Right ventricle myocardium superior (tissue), 1 donor: ENCODE measurements at regions not wholly inside any gene's neighbourhood (a gene's known extent, or its start where the extent isn't known, plus 50 kb on each side); places are given as distances from the start of the nearest gene placed in this dataset.
"Not testable (repeated sequence)": the region's sequence is repeated elsewhere in the genome, so short reads cannot be mapped to it uniquely, and the experiment has no call there.

Experiments
- ATAC-seq: fragments of 200-7000 bp; cut with Tn5 transposase; one replicate; pipeline ENCODE4 v1.9.1; 2020; ENCODE audit warnings: mild to moderate bottlenecking; ENCODE audit not compliant: poor library complexity
- DNase-seq: peaks from one replicate; pipeline ENCODE4 v3.0.0-alpha.2; 2020
- intact Hi-C: fragments of 100-400 bp; cut with DNase I; formaldehyde crosslinking; loops from one replicate; pipeline ENCODE4 v1.11.2; 2022
- donor health status: DM: no; HTN: yes; CAD: no; lungs with severe emphysema.

DNA sequence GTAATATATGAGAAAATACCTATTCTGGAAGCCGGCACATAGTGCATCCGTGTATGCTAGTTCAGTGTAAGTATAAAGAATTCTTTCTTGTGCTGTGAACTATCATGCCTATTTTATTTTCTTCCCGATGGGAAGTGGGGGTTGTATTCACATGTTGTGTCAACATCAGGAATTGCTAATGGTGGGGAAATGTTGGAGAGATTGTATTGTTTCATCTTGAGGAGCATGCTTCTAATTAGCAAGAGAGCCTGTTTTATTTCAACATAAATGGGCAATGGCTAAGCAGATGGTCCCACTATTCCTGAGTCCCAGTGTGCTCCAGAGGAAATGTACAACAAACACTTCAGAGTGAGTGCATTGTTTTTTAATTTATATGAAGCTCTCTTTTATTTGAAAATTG, 485.2 kb downstream of the PLPP3 start:
- DNase-seq: no peak
- ATAC-seq: no peak
- intact Hi-C loops: no loop called here

DNA sequence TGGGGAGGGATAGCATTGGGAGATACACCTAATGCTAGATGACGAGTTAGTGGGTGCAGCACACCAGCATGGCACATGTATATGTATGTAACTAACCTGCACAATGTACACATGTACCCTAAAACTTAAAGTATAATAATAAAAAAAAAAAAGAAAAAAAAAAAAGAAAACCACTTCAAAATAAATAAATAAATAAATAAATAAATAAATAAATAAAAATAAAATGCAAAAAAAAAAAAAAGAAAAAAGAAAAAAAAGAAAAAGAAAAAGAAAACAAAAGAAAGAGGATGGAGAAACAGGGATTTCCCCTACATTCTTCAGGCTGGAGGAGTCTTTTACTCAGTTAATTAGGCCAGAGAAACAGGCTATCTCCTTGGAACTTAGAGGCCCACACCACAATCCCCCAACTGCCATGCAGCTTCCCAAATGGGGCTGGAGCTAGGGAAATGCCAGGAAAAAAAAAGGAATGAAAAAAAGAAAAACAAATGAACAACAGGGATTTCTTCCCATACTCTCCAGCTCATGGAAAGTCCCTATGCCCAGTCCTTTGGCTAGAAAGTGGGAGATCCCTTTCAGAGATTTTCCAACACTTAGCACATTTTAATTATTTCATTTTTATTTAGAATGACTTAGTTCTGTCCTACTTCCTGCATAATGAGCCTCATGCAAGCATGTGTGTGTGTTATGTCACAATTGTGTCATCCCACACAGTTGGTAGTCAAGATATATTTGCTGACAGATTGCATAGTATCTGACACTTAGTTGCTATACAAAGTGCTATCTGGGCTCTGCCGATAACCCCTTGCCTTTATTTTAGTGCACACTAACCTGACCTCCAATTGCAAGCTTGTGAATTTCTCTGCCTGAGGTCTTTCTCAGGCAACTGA, 486.4 kb downstream of the PLPP3 start:
- intact Hi-C loops: no loop called here
- ATAC-seq (peak; percentile 29), DNase-seq (no peak)

DNA sequence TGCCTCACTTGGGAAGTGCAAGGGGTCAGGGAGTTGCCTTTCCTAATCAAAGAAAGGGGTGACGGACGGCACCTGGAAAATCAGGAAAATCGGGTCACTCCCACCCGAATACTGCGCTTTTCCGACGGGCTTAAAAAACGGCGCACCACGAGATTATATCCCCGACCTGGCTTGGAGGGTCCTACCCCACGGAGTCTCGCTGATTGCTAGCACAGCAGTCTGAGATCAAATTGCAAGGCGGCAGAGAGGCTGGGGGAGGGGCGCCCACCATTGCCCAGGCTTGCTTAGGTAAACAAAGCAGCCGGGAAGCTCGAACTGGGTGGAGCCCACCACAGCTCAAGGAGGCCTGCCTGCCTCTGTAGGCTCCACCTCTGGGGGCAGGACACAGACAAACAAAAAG, 489.5 kb downstream of the PLPP3 start:
- ATAC-seq, intact Hi-C loops, DNase-seq: not testable (repeated sequence)

DNA sequence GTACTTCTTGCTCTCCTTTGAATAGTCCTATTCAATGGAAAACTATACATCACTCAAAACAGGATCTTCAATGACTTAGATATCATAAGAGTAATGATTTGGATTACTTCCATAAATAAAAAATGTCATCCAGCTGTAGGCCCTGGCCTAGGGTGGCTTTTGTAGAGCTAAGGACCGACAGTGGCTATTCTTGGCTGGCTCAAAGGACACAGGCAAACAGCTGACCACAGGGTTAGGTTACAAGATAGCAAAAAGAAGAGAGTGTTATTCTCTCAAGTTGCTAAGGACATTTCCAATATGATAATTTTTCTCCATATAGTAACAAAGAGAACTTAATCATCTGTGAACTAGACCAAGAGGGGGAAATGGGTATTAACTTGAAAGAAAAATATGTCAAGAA, 495.1 kb downstream of the PLPP3 start:
- intact Hi-C loops: no loop called here
- DNase-seq (no peak), ATAC-seq (no peak)

DNA sequence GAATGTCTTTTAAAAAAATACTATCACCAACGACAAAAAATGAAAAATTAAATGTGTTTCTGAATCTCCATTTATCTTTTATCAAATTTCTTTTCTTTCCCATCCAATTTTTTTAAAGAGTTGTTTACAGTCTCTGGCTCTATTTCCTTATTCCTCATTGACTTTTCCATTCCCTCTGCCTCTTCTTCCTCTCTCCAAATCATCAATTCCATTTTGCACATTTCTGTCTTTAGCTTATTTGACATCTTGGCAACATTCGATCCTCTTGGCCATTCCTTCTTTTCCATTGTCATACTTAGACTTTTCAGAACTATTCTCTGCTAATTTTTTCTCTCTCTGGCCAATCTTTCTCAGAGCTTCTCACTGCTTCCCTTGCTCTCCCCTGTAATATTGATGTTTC, 497.6 kb downstream of the PLPP3 start:
- DNase-seq: no peak
- intact Hi-C loops: no loop called here
- ATAC-seq: no peak

DNA sequence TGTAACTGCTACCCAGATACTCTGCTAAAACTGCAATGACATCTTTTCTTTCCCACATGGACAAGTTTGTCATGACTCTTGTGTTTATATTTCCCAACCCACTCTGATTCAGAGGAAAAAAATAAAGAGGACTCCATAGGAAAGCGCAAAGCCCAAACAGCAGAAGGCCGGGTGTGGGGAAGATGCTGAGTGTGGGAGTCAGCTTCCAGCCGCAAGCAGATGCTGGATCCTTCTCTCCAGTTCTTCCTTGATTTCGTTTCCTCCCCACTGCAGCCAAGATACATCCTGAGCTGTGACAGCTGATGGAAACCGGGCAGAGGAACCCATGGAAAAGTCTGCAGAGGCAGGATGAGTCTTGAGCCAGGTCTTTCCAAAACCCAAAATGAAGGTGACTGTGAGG, 498.2 kb downstream of the PLPP3 start:
- ATAC-seq (peak; percentile 68), DNase-seq (peak; percentile 52)
- intact Hi-C loops: no loop called here

DNA sequence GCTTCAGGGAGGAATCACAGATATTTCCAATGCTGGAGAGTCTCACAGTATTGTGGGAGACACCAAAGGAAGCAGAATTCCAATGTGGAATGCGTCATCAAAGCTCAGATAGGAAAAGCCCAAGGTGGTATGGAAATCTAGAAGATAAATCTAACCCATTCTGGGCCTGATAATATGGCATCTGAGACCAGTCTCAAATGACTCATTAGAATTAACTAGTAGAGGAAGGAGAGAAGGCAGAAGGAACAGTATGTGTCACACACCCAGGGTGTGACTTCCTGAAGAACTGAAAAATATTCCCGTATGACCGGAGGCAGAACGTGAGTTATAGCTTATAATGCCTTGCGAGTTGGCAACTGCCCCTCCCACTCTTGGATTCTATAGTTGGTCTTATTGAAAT, 499.2 kb downstream of the PLPP3 start:
- ATAC-seq (peak; percentile 47), DNase-seq (no peak)
- intact Hi-C loops: no loop called here

DNA sequence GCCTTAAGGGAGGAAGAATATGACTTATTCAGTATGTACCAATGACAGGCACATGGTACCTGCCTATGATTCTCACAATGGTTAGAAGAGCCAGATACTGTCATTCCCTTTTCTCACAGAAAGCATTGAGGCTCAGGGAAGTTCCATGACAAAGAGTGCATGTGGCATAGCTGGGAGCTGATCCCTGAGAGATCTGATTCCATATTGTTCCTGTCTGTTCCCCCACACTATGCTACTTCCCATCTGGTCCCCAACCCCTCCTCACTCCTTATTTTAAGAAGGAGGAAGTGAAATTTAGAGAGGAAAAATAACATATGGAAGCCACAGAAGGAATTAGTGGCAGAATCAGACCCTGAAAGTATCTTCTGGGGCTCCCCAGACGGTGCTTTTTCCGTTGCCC, 500.0 kb downstream of the PLPP3 start:
- ATAC-seq (no peak), DNase-seq (no peak)
- intact Hi-C loops: no loop called here

DNA sequence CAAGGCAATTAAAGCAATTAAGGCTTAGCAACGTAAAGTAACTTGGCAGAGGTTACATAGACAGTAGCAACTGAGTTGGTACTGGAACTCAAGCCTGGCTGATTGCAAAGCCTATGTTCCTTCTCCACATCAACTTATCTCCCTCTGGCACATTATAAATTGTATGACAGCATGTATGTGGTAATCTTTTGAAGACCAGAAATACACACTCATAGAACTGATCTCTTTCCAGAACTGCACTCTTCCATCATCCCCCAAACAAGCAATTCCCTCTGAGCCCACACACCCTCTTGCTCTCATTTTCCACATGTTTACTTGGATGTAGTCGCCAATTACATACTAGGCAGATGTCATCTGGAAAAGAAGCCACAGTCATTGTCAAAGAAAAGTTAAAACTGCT, 502.2 kb downstream of the PLPP3 start:
- DNase-seq: no peak
- peak; percentile 35 for ATAC-seq
- intact Hi-C loops: no loop called here

DNA sequence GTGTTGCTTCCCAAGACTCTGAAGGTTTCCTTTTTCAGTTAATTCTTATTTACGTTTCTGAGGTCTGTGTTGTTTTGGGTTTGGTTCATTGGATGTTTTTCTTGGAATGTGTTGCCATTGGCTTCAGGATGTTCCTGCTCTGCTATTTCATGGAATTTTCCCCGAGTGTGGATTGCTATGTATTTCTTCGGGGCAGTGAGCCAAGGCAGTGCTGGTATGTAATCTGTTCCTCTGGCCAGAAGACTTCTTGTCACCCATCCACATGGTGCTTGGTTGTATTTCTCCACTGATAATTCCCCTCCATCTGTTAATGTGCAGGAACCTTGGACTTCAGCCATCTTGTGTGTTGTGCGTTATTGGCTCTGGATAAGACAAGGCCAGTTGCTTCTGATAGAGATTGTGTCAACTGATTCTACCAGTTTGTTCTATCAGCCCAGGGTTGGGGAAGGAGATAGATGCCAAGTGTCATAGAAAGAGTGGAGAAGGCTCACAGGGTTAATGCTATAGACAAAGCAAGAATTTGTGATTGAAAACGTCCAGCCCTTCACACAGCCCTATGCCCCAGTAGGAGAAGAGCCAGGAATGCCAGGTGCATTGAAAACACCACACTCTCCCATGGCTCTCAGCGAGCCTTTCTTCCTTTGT, 505.2 kb downstream of the PLPP3 start:
- intact Hi-C loops: no loop called here
- peak; percentile 90 for ATAC-seq
- DNase-seq: peak; percentile 74

DNA sequence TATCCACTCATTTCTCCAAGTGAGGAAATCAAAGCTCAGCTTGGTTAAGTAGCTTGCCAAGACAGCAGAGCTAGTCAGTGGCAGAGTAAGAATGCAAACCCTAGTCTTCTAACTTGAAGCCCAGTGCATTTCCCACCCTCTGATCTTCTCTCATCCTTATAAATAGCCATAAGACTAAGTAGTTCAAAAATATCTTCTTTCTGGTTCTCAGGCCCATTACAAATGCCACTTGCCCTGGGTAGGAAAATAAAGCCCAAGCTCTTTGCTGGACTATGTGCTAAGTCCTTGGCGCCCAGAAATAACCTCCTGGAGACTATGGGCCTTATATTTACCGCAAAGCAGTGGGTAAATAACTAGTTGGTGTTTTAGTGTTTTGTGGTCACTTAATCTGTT, 505.8 kb downstream of the PLPP3 start:
- DNase-seq (no peak), ATAC-seq (peak; percentile 9)
- intact Hi-C loops: no loop called here

DNA sequence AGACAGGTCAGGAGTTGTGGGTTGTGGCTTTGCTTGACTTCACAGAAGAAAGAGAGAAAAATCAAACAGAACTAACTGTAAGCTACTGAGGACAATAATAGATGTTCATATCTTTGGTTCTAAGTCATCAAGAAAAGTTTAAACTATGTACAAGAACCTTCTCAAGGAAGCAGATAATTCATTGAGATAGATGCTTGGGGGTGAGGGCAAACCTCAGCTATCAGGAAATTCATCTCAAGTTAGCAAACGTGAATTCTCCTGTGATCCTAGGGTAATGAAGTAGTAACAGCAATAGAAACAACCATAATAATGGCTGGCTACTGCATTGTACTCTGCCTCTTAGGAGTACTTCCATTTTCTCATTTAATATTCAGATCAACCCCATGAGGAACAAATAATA, 506.2 kb downstream of the PLPP3 start:
- intact Hi-C loops: no loop called here
- DNase-seq: no peak
- no peak for ATAC-seq

DNA sequence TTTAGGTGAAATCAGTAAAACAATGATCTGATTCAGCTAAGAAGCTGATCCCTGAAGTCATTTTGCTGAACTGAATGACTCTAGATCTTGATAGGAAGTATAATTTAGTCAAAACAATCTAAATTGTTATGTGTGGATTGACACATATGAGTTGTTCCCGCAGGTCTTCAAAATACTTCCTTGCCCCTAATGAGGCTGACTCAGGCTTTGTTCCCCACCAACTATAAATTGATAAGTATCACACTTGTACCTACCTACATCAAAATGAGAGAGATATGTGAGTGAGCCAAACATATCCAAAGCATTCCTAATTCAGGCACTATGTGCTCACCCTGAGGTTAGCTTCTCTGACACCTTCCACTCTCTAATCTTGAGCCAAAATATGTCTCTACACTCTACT, 507.1 kb downstream of the PLPP3 start:
- intact Hi-C loops: no loop called here
- no peak for ATAC-seq

DNA sequence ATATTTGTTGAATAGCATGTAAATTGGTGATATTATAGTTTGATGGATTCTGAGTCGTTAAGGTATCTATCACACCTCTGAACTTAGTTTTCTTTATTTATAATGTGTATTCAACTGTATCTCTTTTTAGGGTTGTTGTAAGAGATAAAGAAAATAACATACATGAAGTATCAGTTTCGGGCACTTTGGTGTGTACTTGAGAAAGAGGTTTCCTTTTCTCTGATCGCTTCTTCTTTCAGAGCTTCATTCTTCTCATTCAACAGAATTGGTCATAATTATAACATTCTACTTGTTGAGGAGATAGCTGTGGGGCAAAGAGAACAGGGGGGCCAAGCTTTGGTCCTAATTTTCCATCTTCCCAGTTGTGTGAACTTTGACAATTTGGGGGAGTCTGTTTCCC, 508.0 kb downstream of the PLPP3 start:
- no peak for ATAC-seq
- intact Hi-C loops: no loop called here
- no peak for DNase-seq

More for the DNA sequence above, 507.1 kb downstream of the PLPP3 start:
- no peak for DNase-seq

DNA sequence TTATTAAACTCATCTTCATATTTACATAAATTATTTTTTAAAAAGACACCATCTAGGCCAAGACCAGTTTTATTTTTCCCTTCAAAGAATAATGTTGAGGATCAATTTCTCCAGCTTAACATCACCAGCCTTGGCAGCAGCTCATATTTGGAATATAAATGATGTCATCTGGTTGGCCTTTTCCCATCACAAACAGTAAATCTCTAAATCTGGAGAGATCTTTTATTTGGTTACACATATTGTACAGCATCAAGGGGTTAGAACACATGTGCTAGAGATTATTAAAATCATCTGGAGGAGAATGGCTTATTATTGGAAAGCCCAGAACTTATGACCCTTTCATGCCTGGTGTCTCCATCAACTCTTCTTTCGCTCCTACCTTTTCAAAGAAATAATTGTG, 508.8 kb downstream of the PLPP3 start:
- no peak for DNase-seq
- no peak for ATAC-seq
- intact Hi-C loops: no loop called here

DNA sequence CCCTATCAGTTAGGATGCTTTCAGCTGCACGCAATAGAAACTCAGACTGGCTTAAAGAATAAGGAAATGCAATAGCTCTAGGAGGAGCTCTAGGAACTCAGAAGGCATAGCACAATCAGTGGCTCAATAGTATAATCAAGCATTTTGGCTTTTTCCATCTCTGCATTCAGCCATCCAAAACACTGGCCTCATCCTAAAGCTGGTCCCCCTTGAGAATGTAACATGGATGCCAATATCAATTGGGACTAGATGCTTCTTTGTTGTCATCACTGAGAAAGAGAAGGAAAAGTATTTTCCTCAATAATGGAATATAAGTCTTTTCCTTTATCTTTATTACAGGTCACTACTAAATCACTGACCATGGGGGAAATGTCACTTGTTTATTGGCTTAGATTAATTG, 509.5 kb downstream of the PLPP3 start:
- intact Hi-C loops: no loop called here
- no peak for ATAC-seq

DNA sequence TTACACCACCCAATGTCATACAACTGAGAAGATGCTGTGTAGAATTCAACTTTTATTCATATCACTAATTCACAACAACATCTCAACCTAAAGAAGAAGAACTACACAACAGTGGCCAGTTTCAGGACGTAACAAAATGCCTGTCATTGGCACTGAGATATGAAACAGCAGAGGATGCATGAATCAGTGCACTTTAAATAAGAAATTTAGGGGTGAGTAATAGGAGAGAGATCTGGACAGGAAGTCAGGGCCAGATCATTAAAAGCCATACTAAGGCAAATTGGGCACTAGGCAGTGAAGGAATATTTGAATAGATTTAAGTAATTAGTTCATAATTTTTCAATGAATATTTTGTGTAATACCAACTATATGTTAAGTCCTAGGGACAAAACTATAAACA, 510.5 kb downstream of the PLPP3 start:
- DNase-seq (no peak), ATAC-seq (no peak)
- intact Hi-C loops: no loop called here

More for the DNA sequence above, 509.5 kb downstream of the PLPP3 start:
- no peak for DNase-seq

DNA sequence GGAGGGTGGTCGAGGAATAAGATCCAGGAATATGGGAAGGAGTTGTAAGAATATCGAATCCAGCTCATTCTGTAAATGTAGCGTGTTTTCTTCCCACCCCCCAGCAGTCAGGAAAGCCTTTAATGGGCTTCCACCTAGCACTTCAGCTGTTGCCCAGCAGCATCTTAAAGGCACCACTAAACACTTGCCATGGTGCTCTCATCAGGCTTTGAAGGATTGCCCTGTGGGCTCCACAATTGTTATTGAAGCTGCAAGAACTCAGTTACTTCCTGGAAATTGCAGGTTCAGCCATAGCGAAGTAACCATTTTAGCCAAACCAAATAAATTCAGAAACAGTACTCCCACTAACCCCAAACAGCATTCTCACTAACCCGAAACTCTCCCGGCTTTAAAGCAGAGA, 511.2 kb downstream of the PLPP3 start:
- ATAC-seq (no peak), DNase-seq (no peak)
- intact Hi-C loops: no loop called here

DNA sequence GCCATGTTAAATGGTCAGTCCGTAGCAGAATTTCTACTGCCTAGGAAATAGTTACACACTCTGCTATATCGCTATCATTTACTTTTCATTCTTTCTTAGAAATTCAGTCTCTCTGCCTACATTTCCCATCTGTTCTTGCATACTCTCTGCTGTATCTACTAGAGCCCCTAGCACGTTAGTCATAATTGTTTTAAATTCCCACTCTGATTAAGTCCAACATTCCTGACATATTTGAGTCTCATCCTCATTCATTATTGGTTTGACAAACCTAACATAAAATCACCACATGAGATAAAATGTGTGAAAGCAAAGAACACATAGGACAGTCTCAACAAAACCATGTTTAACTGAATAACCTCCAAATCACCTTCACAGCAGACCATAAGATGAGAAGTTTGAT, 513.6 kb downstream of the PLPP3 start:
- no peak for DNase-seq
- intact Hi-C loops: no loop called here
- ATAC-seq: no peak

DNA sequence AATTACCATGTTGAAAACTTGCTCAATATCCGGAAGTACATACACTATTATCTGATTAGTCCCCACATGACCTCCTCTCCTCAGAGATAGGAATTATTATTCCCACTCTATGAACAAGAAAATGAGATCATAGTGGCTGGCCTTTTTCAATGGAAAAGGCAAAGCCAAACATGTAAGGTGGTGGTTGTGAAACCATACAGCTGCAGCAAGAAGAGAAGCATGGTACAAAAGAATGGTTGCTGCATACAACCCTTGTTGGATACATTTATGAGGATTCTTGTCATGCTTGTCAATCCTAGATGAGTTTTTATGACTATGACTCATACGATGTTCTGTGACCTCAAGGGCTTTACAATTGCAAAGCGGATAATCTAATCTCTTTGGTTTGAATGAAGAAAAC, 514.7 kb downstream of the PLPP3 start:
- intact Hi-C loops: no loop called here
- ATAC-seq: peak; percentile 75

More for the DNA sequence above, 514.7 kb downstream of the PLPP3 start:
- DNase-seq: no peak
